ENCODE measurements at regions not wholly inside any gene's neighbourhood (a gene's known extent, or its start where the extent isn't known, plus 50 kb on each side); places are given as distances from the start of the nearest gene placed in this dataset.

DNA sequence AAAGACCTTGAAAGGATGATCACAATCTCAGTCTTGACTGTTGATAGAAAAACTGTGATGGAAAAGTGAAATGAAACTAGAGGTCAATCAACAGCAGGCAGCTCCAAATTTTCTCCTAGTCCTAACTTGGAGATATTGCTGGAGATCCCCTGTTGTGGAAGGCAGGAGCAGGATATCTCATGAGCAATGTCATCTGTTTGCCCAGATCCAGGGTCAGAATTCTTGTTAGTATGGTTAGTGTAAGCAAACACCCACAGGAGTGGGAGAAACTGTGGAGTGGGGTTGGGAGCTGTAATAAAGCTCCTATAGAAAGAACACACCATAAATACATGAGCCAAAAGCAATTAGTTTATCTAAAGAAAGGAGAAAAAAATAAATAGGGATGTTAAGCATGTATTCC, 169.0 kb downstream of the AKR1D1 start:
- H3K9ac ChIP-seq: no peak overlapping the region
- no peaks in the 10 kb centered on the region for H3K27me3 ChIP-seq (replicated peaks; ENCODE audit: insufficient read depth)
- TF ChIP-seq EZH2 (IDR thresholded peaks at IDR 0.05; ENCODE audit: insufficient read depth, poor library complexity, severe bottlenecking) (no peak), EZH2phosphoT487 (IDR thresholded peaks at IDR 0.05; ENCODE audit: insufficient read depth, low read depth) (no peak)
- no peaks in the 10 kb centered on the region for H3K9me3 ChIP-seq (ENCODE audit: low read depth)
- no peaks in the 10 kb centered on the region for H4K20me1 ChIP-seq (ENCODE audit: insufficient read depth)
- no peak overlapping the region for H3K27ac ChIP-seq
- no peaks in the 10 kb centered on the region for H3K36me3 ChIP-seq (ENCODE audit: low read depth)
- in situ Hi-C loops (cut with MboI): no loop called here
- H3F3A ChIP-seq (ENCODE audit: insufficient read depth): no peaks in the 10 kb centered on the region
- H3K4me1 ChIP-seq (ENCODE audit: insufficient read depth): no peaks in the 10 kb centered on the region
- H3K4me3 ChIP-seq: no peak overlapping the region
- no peak overlapping the region for H2AFZ ChIP-seq
- H3K4me2 ChIP-seq (ENCODE audit: unreplicated experiment): no peak overlapping the region
- DNase-seq: no peak
- H3K79me2 ChIP-seq (ENCODE audit: insufficient read depth): no peaks in the 10 kb centered on the region
- no peaks in the 10 kb centered on the region for H3K9me2 ChIP-seq (ENCODE audit: insufficient read depth)

- Histone ChIP-seq H3K4me2 (ENCODE audit: unreplicated experiment) (no peak overlapping the region), H3K4me3 (no peak overlapping the region)
- DNase-seq: no peak
These were observed 169.4 kb downstream of the AKR1D1 start for GRCh38 chr7:138245682-138246081.

GRCh38 chr7:138246428-138246827, 170.2 kb downstream of the AKR1D1 start:
- Histone ChIP-seq H3K4me3 (no peak overlapping the region), H3K79me2 (ENCODE audit: insufficient read depth) (no peaks in the 10 kb centered on the region), H3K36me3 (ENCODE audit: low read depth) (no peaks in the 10 kb centered on the region), H3K4me2 (ENCODE audit: unreplicated experiment) (no peak overlapping the region), H2AFZ (no peak overlapping the region), H3F3A (ENCODE audit: insufficient read depth) (no peaks in the 10 kb centered on the region), H3K4me1 (ENCODE audit: insufficient read depth) (no peaks in the 10 kb centered on the region), H3K27ac (no peak overlapping the region), H3K9me2 (ENCODE audit: insufficient read depth) (no peaks in the 10 kb centered on the region), H3K27me3 (replicated peaks; ENCODE audit: insufficient read depth) (no peaks in the 10 kb centered on the region), H4K20me1 (ENCODE audit: insufficient read depth) (no peaks in the 10 kb centered on the region), H3K9ac (no peak overlapping the region), H3K9me3 (ENCODE audit: low read depth) (no peaks in the 10 kb centered on the region)
- no peak for DNase-seq
- in situ Hi-C loops (cut with MboI): no loop called here
- TF ChIP-seq EZH2 (IDR thresholded peaks at IDR 0.05; ENCODE audit: insufficient read depth, poor library complexity, severe bottlenecking) (no peak), EZH2phosphoT487 (IDR thresholded peaks at IDR 0.05; ENCODE audit: insufficient read depth, low read depth) (no peak)
- 2 to 7% methylated on average over 5 of the region's 5 CpGs for WGBS, 2 experiments (ENCODE audit: low coverage in 1 of 2, low lambda C conversion rate in 2 of 2, missing lambda C conversion rate in 2 of 2)

More at GRCh38 chr7:138245682-138246081, 169.4 kb downstream of the AKR1D1 start:
- Histone ChIP-seq H3K36me3 (ENCODE audit: low read depth) (no peaks in the 10 kb centered on the region), H2AFZ (no peak overlapping the region), H3K9me3 (ENCODE audit: low read depth) (no peaks in the 10 kb centered on the region), H3K9ac (no peak overlapping the region), H4K20me1 (ENCODE audit: insufficient read depth) (no peaks in the 10 kb centered on the region), H3K4me1 (ENCODE audit: insufficient read depth) (no peaks in the 10 kb centered on the region), H3K27ac (no peak overlapping the region), H3F3A (ENCODE audit: insufficient read depth) (no peaks in the 10 kb centered on the region), H3K79me2 (ENCODE audit: insufficient read depth) (no peaks in the 10 kb centered on the region), H3K9me2 (ENCODE audit: insufficient read depth) (no peaks in the 10 kb centered on the region), H3K27me3 (replicated peaks; ENCODE audit: insufficient read depth) (no peaks in the 10 kb centered on the region)
- TF ChIP-seq EZH2 (IDR thresholded peaks at IDR 0.05; ENCODE audit: insufficient read depth, poor library complexity, severe bottlenecking): no peak
- no peak for TF ChIP-seq EZH2phosphoT487 (IDR thresholded peaks at IDR 0.05; ENCODE audit: insufficient read depth, low read depth)
- WGBS, 2 experiments (ENCODE audit: low coverage in 1 of 2, low lambda C conversion rate in 2 of 2, missing lambda C conversion rate in 2 of 2): 0 to 4% methylated on average over 1 of the region's 1 CpG
- in situ Hi-C loops (cut with MboI): no loop called here

- in situ Hi-C loops (cut with MboI): no loop called here
- H4K20me1 ChIP-seq (ENCODE audit: insufficient read depth): no peaks in the 10 kb centered on the region
- H2AFZ ChIP-seq: no peak overlapping the region
- H3K4me2 ChIP-seq (ENCODE audit: unreplicated experiment): no peak overlapping the region
- no peaks in the 10 kb centered on the region for H3K9me2 ChIP-seq (ENCODE audit: insufficient read depth)
- no peaks in the 10 kb centered on the region for H3K4me1 ChIP-seq (ENCODE audit: insufficient read depth)
- no peak for DNase-seq
- H3K79me2 ChIP-seq (ENCODE audit: insufficient read depth): no peaks in the 10 kb centered on the region
- no peaks in the 10 kb centered on the region for H3K27me3 ChIP-seq (replicated peaks; ENCODE audit: insufficient read depth)
- no peak overlapping the region for H3K9ac ChIP-seq
- no peak overlapping the region for H3K4me3 ChIP-seq
- no peaks in the 10 kb centered on the region for H3K9me3 ChIP-seq (ENCODE audit: low read depth)
- no peaks in the 10 kb centered on the region for H3K36me3 ChIP-seq (ENCODE audit: low read depth)
- 0 to 3% methylated on average over 1 of the region's 1 CpG for WGBS, 2 experiments (ENCODE audit: low coverage in 1 of 2, low lambda C conversion rate in 2 of 2, missing lambda C conversion rate in 2 of 2)
- TF ChIP-seq EZH2phosphoT487 (IDR thresholded peaks at IDR 0.05; ENCODE audit: insufficient read depth, low read depth) (no peak), EZH2 (IDR thresholded peaks at IDR 0.05; ENCODE audit: insufficient read depth, poor library complexity, severe bottlenecking) (no peak)
- no peaks in the 10 kb centered on the region for H3F3A ChIP-seq (ENCODE audit: insufficient read depth)
- H3K27ac ChIP-seq: no peak overlapping the region
These were observed 170.8 kb downstream of the AKR1D1 start for GRCh38 chr7:138247081-138247480.
